Kidney (tissue), 13 donors: ENCODE measurements at regions not wholly inside any gene's neighbourhood (a gene's known extent, or its start where the extent isn't known, plus 50 kb on each side); places are given as distances from the start of the nearest gene placed in this dataset.

Experiments
- DNase-seq, 5 donors: peaks; one replicate each; pipeline ENCODE4 v3.0.0-alpha.2; 2013 to 2020
- FAIRE-seq: peaks from 2 replicates; lab custom pipeline; 2012; peaks lifted over from hg19 to GRCh38; lab: Jason Lieb, UNC
- H3K27ac ChIP-seq, 2 donors: one replicate each; pipeline ENCODE4 v1.7.0; 2013; ENCODE audit warnings: low read depth in 2 of 2, low read length in 2 of 2, inconsistent platforms in 1 of 2
- H3K27me3 ChIP-seq: one replicate; pipeline ENCODE4 v1.7.1; 2013; ENCODE audit warnings: low read length, inconsistent platforms; ENCODE audit not compliant: control insufficient read depth, insufficient read depth
- H3K36me3 ChIP-seq, 3 donors: one replicate each; pipeline versions ENCODE4 v1.7.0 to v1.7.1; 2013; ENCODE audit warnings: low read length in 3 of 3, control low read depth in 1 of 3, inconsistent platforms in 1 of 3; ENCODE audit not compliant: insufficient read depth in 3 of 3, control insufficient read depth in 2 of 3
- H3K4me1 ChIP-seq, 3 donors: one replicate each; pipeline versions ENCODE4 v1.7.0 to v1.7.1; 2013; ENCODE audit warnings: low read length in 3 of 3, inconsistent platforms in 1 of 3, low read depth in 1 of 3; ENCODE audit not compliant: control insufficient read depth in 2 of 3, insufficient read depth in 2 of 3
- H3K4me3 ChIP-seq, 3 donors: one replicate each; pipeline versions ENCODE4 v1.7.0 to v1.8.1; 2013; ENCODE audit warnings: low read length in 3 of 3, control low read depth in 1 of 3, inconsistent platforms in 1 of 3
- H3K9ac ChIP-seq, 3 donors: one replicate each; pipeline versions ENCODE4 v1.7.0 to v1.7.1; 2013; ENCODE audit warnings: low read length in 3 of 3, control low read depth in 1 of 3, inconsistent platforms in 1 of 3
- H3K9me3 ChIP-seq, 3 donors: one replicate each; pipeline versions ENCODE4 v1.7.0 to v1.7.1; 2013; ENCODE audit warnings: low read length in 3 of 3, control low read depth in 1 of 3, inconsistent platforms in 1 of 3; ENCODE audit not compliant: control insufficient read depth in 2 of 3, insufficient read depth in 1 of 3
- CTCF ChIP-seq: IDR thresholded peaks from 3 replicates; pipeline ENCODE4 v1.5.1; 2012; ENCODE audit warnings: mild to moderate bottlenecking, moderate library complexity, borderline replicate concordance; ENCODE audit not compliant: insufficient read depth; ENCODE audit errors: extremely low read depth
- intact Hi-C: fragments of 100-400 bp; cut with DNase I; formaldehyde crosslinking; loops from one replicate; pipeline ENCODE4 v1.11.1; 2022
- donor health status: control.
- donor health status: control.
- donor health status: control.
- donor health status: control.
- donor health status: control.
- donor health status: DM: yes; HTN: yes; CAD: no.
- donor health status: Normal renal cell carcinoma (clear cell type).

- intact Hi-C loops = no loop called here
- H3K4me3 ChIP-seq = no peak overlapping the region
- H3K9ac ChIP-seq = no peak overlapping the region
- H3K9me3 ChIP-seq = no peaks in the 10 kb centered on the region
- DNase-seq = no peak
- no peaks in the 10 kb centered on the region for H3K4me1 ChIP-seq
- H3K27me3 ChIP-seq = no peaks in the 10 kb centered on the region
- no peak for FAIRE-seq
- no peak for TF ChIP-seq CTCF
- H3K27ac ChIP-seq = no peak overlapping the region
- H3K36me3 ChIP-seq = no peaks in the 10 kb centered on the region
Observed at GRCh38 chr6:19997104-19997503, 159.9 kb downstream of the ID4 start.

GRCh38 chr6:19998541-19998940 is 161.4 kb downstream of the ID4 start:
- FAIRE-seq (no peak), DNase-seq (no peak)
- Histone ChIP-seq H3K4me1 (no peaks in the 10 kb centered on the region), H3K27me3 (no peaks in the 10 kb centered on the region), H3K9ac (no peak overlapping the region), H3K9me3 (no peaks in the 10 kb centered on the region), H3K36me3 (no peaks in the 10 kb centered on the region), H3K27ac (no peak overlapping the region), H3K4me3 (no peak overlapping the region)
- intact Hi-C loops = no loop called here
- TF ChIP-seq CTCF = no peak

- H3K9ac ChIP-seq = no peak overlapping the region
- no peak overlapping the region for H3K4me3 ChIP-seq
- FAIRE-seq (no peak), DNase-seq (no peak)
- intact Hi-C loops = no loop called here
- no peaks in the 10 kb centered on the region for H3K36me3 ChIP-seq
- H3K4me1 ChIP-seq = no peaks in the 10 kb centered on the region
- H3K9me3 ChIP-seq = no peaks in the 10 kb centered on the region
- H3K27me3 ChIP-seq = no peaks in the 10 kb centered on the region
- no peak overlapping the region for H3K27ac ChIP-seq
- TF ChIP-seq CTCF = no peak
Observed at GRCh38 chr6:19999319-20000191, 162.4 kb downstream of the ID4 start.
